KMS-11 (cell line): ENCODE measurements at regions not wholly inside any gene's neighbourhood (a gene's known extent, or its start where the extent isn't known, plus 50 kb on each side); places are given as distances from the start of the nearest gene placed in this dataset.
"Not testable (repeated sequence)": the region's sequence is repeated elsewhere in the genome, so short reads cannot be mapped to it uniquely, and the experiment has no call there.

ENCODE experiments used
- H2AFZ ChIP-seq: fragments of 200-600 bp; sonication (generic); 2 replicates; pipeline ENCODE4 v1.6.1; 2016; ENCODE audit warnings: antibody characterized with exemption, mixed run types, low read depth
- H3K27ac ChIP-seq: fragments of 200-600 bp; sonication (generic); 2 replicates; pipeline ENCODE4 v1.6.1; 2016; ENCODE audit warnings: mild to moderate bottlenecking, mixed run types
- H3K27me3 ChIP-seq: fragments of 200-600 bp; sonication (generic); 2 replicates; pipeline ENCODE4 v1.6.1; 2017; ENCODE audit warnings: mild to moderate bottlenecking, low read depth, mixed run types, moderate library complexity; ENCODE audit not compliant: insufficient read depth
- H3K36me3 ChIP-seq: fragments of 200-600 bp; sonication (generic); 2 replicates; pipeline ENCODE4 v1.6.1; 2017; ENCODE audit warnings: mild to moderate bottlenecking, mixed run types; ENCODE audit not compliant: insufficient read depth
- H3K4me1 ChIP-seq: fragments of 200-600 bp; sonication (generic); 2 replicates; pipeline ENCODE4 v1.6.1; 2016; ENCODE audit warnings: mild to moderate bottlenecking, low read depth, mixed run types; ENCODE audit not compliant: poor library complexity, severe bottlenecking
- H3K4me2 ChIP-seq: fragments of 200-600 bp; sonication (generic); 2 replicates; pipeline ENCODE4 v1.7.0; 2016; ENCODE audit warnings: mild to moderate bottlenecking, mixed run types
- H3K4me3 ChIP-seq: fragments of 200-600 bp; sonication (generic); IDR thresholded peaks from 2 replicates; pipeline ENCODE4 v1.6.1; 2017; ENCODE audit warnings: low read depth, low read length, mixed read lengths; ENCODE audit not compliant: insufficient read depth
- H3K79me2 ChIP-seq: fragments of 200-600 bp; sonication (generic); 2 replicates; pipeline ENCODE4 v1.6.1; 2016; ENCODE audit warnings: low read depth, mixed run types; ENCODE audit not compliant: insufficient read depth
- H3K9ac ChIP-seq: fragments of 200-600 bp; sonication (generic); 2 replicates; pipeline ENCODE4 v1.6.1; 2016; ENCODE audit warnings: mild to moderate bottlenecking, mixed run types
- H4K20me1 ChIP-seq: fragments of 200-600 bp; sonication (generic); 2 replicates; pipeline ENCODE4 v1.6.1; 2016; ENCODE audit warnings: mild to moderate bottlenecking, mixed run types; ENCODE audit not compliant: insufficient read depth
- CTCF ChIP-seq: fragments of 200-600 bp; sonication (generic); conservative IDR thresholded peaks from 2 replicates; pipeline ENCODE4 v1.6.1; 2017; ENCODE audit warnings: low read depth, mild to moderate bottlenecking, antibody characterized with exemption, low read length, moderate library complexity, mixed read lengths

GRCh38 chr2:180240774-180241173 lies 233.7 kb upstream of the CWC22 start:
- no peak overlapping the region for H2AFZ ChIP-seq
- H3K79me2 ChIP-seq, result no peaks in the 10 kb centered on the region
- no peaks in the 10 kb centered on the region for H3K4me1 ChIP-seq
- H3K36me3 ChIP-seq, result no peaks in the 10 kb centered on the region
- no peak overlapping the region for H3K4me2 ChIP-seq
- TF ChIP-seq CTCF, result no peak
- no peaks in the 10 kb centered on the region for H3K27me3 ChIP-seq
- H3K4me3 ChIP-seq, result no peak overlapping the region
- H4K20me1 ChIP-seq, result no peaks in the 10 kb centered on the region
- H3K9ac ChIP-seq, result no peak overlapping the region
- H3K27ac ChIP-seq, result no peak overlapping the region

GRCh38 chr2:180238729-180239128 lies 231.6 kb upstream of the CWC22 start:
- Histone ChIP-seq H3K27me3 (no peaks in the 10 kb centered on the region), H3K79me2 (no peaks in the 10 kb centered on the region), H3K4me3 (no peak overlapping the region), H3K36me3 (no peaks in the 10 kb centered on the region), H2AFZ (no peak overlapping the region), H4K20me1 (no peaks in the 10 kb centered on the region), H3K9ac (no peak overlapping the region), H3K4me1 (no peaks in the 10 kb centered on the region), H3K27ac (no peak overlapping the region), H3K4me2 (no peak overlapping the region)
- no peak for TF ChIP-seq CTCF

GRCh38 chr2:180236061-180236460 lies 229.0 kb upstream of the CWC22 start:
- H3K27me3 ChIP-seq, H3K36me3 ChIP-seq, H3K4me3 ChIP-seq, H3K79me2 ChIP-seq, H3K4me2 ChIP-seq, H3K4me1 ChIP-seq, H2AFZ ChIP-seq, H4K20me1 ChIP-seq, H3K27ac ChIP-seq, H3K9ac ChIP-seq: not testable (repeated sequence)

GRCh38 chr2:180235506-180235905 lies 228.4 kb upstream of the CWC22 start:
- H4K20me1 ChIP-seq, H3K36me3 ChIP-seq, H3K27me3 ChIP-seq, H3K4me2 ChIP-seq, H3K9ac ChIP-seq, H2AFZ ChIP-seq, H3K27ac ChIP-seq, H3K4me3 ChIP-seq, H3K4me1 ChIP-seq, H3K79me2 ChIP-seq: not testable (repeated sequence)

- H3K9ac ChIP-seq, H3K36me3 ChIP-seq, H3K4me3 ChIP-seq, H3K4me1 ChIP-seq, H3K4me2 ChIP-seq, H3K79me2 ChIP-seq, H3K27ac ChIP-seq, H3K27me3 ChIP-seq, H4K20me1 ChIP-seq, H2AFZ ChIP-seq: not testable (repeated sequence)
These were observed 227.9 kb upstream of the CWC22 start for GRCh38 chr2:180234991-180235390.

GRCh38 chr2:180231015-180231414 lies 223.9 kb upstream of the CWC22 start:
- no peak overlapping the region for H3K9ac ChIP-seq
- no peak overlapping the region for H3K4me3 ChIP-seq
- no peaks in the 10 kb centered on the region for H3K27me3 ChIP-seq
- H3K27ac ChIP-seq, result no peak overlapping the region
- H3K36me3 ChIP-seq, result no peaks in the 10 kb centered on the region
- no peaks in the 10 kb centered on the region for H3K4me1 ChIP-seq
- TF ChIP-seq CTCF, result no peak
- H3K4me2 ChIP-seq, result no peak overlapping the region
- no peaks in the 10 kb centered on the region for H4K20me1 ChIP-seq
- no peak overlapping the region for H2AFZ ChIP-seq
- H3K79me2 ChIP-seq, result no peaks in the 10 kb centered on the region
